Activated CD4-positive, alpha-beta T cell treated with anti-CD3 and anti-CD28 coated beads, Interleukin-10, Interleukin-2, amounts not matched to agents 100 ng/mL and 50 ng/mL, durations not matched to agents 16 hours and 8 hours (primary cell): ENCODE measurements at regions not wholly inside any gene's neighbourhood (a gene's known extent, or its start where the extent isn't known, plus 50 kb on each side); places are given as distances from the start of the nearest gene placed in this dataset.

Experiments
- DNase-seq: peaks from one replicate; pipeline ENCODE4 v3.0.0-alpha.2; 2020

- DNase-seq, result no peak
Measured at GRCh38 chr11:13225038-13226001, 52.3 kb upstream of the BMAL1 start.

GRCh38 chr11:13227676-13228255 is 49.8 kb upstream of the BMAL1 start:
- no peak for DNase-seq
